ENCODE measurements at regions not wholly inside any gene's neighbourhood (a gene's known extent, or its start where the extent isn't known, plus 50 kb on each side); places are given as distances from the start of the nearest gene placed in this dataset.
A peak's percentile ranks its signal among the peaks of the same experiment; 100 is the strongest.

GRCh38 chr11:37089439-37089838, 491.4 kb upstream of the RAG2 start:
- H3K36me3 ChIP-seq: no peaks in the 10 kb centered on the region
- no peaks in the 10 kb centered on the region for H3K4me1 ChIP-seq (ENCODE audit: low read depth)
- no peak overlapping the region for H3K27ac ChIP-seq
- H3K4me3 ChIP-seq: no peak overlapping the region
- H3K27me3 ChIP-seq: no peaks in the 10 kb centered on the region
- DNase-seq (ENCODE audit: low read depth in 1 of 2, low spot score in 1 of 2): no peak
- TF ChIP-seq CTCF (IDR thresholded peaks at IDR 0.05; ENCODE audit: low read depth, low read length): no peak
- no peaks in the 10 kb centered on the region for H3K9me3 ChIP-seq (ENCODE audit: low read depth)

DNA sequence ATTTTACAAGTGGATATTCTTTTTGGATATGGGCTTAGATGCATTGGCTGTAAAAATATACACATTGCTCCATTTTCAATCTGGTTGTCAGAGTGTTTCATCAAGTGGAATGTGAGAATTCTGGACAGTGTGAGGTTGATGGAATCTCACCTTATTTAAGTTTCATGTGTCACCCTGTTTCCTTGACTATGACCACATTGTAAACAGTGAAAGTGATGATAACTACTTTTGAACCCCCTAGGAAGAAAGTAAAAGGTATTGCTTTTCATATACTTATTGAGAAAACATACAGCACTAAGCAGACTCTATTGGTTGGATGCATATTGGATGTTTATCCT, 490.5 kb upstream of the RAG2 start:
- DNase-seq (ENCODE audit: low read depth in 1 of 2, low spot score in 1 of 2): no peak
- Histone ChIP-seq H3K27me3 (no peaks in the 10 kb centered on the region), H3K4me3 (no peak overlapping the region), H3K4me1 (ENCODE audit: low read depth) (no peaks in the 10 kb centered on the region), H3K9me3 (ENCODE audit: low read depth) (no peaks in the 10 kb centered on the region), H3K36me3 (no peaks in the 10 kb centered on the region), H3K27ac (no peak overlapping the region)
- no peak for TF ChIP-seq CTCF (IDR thresholded peaks at IDR 0.05; ENCODE audit: low read depth, low read length)

GRCh38 chr11:37087650-37088572, 489.9 kb upstream of the RAG2 start:
- Histone ChIP-seq H3K27me3 (no peaks in the 10 kb centered on the region), H3K27ac (no peak overlapping the region), H3K4me3 (no peak overlapping the region), H3K9me3 (ENCODE audit: low read depth) (no peaks in the 10 kb centered on the region), H3K4me1 (ENCODE audit: low read depth) (no peaks in the 10 kb centered on the region), H3K36me3 (no peaks in the 10 kb centered on the region)
- no peak for TF ChIP-seq CTCF (IDR thresholded peaks at IDR 0.05; ENCODE audit: low read depth, low read length)
- no peak for DNase-seq (ENCODE audit: low read depth in 1 of 2, low spot score in 1 of 2)

GRCh38 chr11:37078521-37078920, 480.5 kb upstream of the RAG2 start:
- no peak for DNase-seq (ENCODE audit: low read depth in 1 of 2, low spot score in 1 of 2)
- no peak overlapping the region for H3K27ac ChIP-seq
- no peak for TF ChIP-seq CTCF (IDR thresholded peaks at IDR 0.05; ENCODE audit: low read depth, low read length)
- H3K4me3 ChIP-seq: no peak overlapping the region
- no peaks in the 10 kb centered on the region for H3K9me3 ChIP-seq (ENCODE audit: low read depth)
- H3K36me3 ChIP-seq: no peaks in the 10 kb centered on the region
- no peaks in the 10 kb centered on the region for H3K27me3 ChIP-seq
- peaks cover under 1% of the 10 kb centered on the region for H3K4me1 ChIP-seq (ENCODE audit: low read depth)

GRCh38 chr11:37076866-37077265, 478.8 kb upstream of the RAG2 start:
- Histone ChIP-seq H3K4me1 (ENCODE audit: low read depth) (peaks cover 17% of the 10 kb centered on the region), H3K4me3 (no peak overlapping the region), H3K27me3 (no peaks in the 10 kb centered on the region), H3K27ac (no peak overlapping the region), H3K9me3 (ENCODE audit: low read depth) (no peaks in the 10 kb centered on the region), H3K36me3 (no peaks in the 10 kb centered on the region)
- peak; percentile 20 to 54 for DNase-seq (ENCODE audit: low read depth in 1 of 2, low spot score in 1 of 2)
- no peak for TF ChIP-seq CTCF (IDR thresholded peaks at IDR 0.05; ENCODE audit: low read depth, low read length)
